NCI-H1092 (cell line): ENCODE measurements at regions not wholly inside any gene's neighbourhood (a gene's known extent, or its start where the extent isn't known, plus 50 kb on each side); places are given as distances from the start of the nearest gene placed in this dataset.

Source experiments
- DNase-seq: peaks from one replicate; lab custom pipeline; 2025; lab: John Stamatoyannopoulos, UW

DNA sequence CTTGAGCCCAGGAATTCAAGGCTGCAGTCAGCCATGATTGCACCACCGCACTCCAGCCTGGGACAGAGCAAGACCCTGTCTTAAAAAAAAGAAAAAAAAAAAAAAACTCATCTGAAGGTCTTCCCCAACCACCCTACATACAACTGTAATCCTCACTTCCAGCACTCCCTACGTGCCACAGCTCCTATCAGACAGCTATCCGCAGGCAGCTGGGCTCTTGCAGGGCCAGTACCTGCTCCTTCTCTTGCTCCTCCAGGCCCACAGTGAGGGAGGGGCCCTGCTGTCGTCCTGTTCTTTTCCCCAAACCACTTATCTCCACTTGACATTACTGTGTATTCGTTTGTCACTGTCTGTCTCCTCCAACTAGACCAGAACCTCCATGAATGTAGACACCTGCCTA, 156.1 kb upstream of the NECTIN1 start:
- DNase-seq: peak; percentile 30

DNA sequence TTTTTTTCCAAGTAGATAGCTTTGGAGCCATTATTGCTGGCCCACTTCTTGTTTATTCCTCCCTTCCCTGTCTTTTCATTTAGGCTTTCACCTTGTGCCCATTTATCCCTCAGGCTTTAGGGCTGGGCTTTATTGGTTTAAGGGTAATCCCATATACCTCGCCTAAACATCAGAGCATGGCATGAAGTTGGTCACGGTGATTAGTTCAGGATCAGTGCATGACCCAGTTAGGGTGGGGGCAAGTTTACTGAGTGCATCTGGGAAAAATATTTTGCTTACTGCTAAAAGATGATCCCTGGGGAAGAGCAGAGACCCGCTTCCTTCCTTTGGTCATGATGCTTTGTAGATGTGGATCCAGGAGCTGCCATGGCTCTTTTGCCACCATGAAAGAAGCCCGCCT, 153.3 kb upstream of the NECTIN1 start:
- no peak for DNase-seq

DNA sequence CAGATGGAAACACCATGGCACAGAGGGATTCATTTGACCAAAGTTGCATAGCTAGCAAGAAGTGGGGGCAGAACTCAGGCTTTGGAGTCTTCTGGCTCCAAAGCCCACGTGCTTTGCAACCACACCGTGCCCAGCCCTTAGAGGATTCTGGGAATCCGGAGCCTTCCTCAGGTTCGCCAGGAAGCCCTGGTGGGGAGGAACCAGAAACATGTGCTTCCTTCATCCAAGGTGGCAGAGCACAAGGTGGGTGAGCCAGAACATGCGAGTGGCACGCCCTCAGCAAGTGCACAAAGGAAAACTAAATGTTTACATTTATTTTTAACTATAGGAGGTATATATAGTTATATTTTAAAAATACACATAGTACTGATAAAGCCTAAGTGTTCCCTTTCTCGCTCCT, 151.9 kb upstream of the NECTIN1 start:
- no peak for DNase-seq

DNA sequence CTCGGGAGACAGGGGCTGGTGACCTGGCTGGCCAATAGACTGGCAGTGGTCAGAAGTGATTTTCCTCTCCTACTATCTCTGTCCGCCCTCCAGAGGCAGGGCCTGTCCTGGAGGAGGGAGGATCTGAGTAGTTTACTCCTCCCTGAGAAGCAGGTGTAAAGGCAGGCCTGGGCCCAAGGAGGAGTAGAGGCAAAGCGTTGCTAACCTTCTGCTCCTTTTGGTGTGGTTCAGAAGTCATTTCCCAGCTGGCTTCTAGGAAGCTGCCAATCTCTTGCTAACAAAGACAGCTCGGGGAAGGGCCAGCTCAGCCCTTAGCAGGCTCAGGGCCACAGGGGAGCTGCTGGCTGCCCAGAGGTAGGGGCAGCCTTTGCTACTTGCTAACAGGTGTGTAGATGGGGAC, 151.1 kb upstream of the NECTIN1 start:
- DNase-seq: no peak

DNA sequence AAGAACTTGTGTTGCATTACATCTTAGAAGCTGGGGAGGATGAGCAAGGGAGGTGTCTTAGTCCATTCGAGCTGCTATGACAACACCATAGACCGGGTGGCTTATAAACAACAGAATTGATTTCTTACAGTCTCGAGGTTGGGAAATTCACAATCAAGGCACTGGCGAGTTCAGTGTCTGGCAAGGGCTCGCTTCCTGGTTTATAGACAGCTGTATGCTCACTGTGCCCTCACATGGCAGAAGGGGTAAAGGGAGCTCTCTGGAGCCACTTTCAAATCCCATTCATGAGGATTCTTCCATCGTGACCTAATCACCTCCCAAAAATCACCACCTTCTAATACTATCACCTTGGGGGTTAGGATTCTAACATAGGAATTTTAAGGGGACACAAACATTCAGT, 150.0 kb upstream of the NECTIN1 start:
- DNase-seq: no peak

DNA sequence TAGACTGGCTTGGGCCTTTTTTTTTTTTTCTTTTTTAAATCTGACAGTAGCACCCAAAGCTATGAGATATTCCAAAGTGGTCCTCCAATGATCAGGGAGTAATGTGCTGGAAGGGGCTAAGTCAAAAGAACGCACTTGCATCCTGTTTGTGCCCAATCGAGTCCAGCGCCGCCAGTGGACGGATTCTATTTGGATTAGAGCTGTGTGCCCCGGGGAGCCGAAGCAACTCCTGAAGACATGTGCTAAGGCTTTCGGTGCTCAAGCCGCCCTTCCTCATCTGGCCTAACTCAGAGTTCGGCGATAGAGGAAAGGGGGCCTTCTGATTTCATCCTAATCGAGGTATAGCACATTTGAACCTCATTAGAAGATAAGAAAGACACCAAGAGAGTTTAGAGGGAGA, 147.8 kb upstream of the NECTIN1 start:
- no peak for DNase-seq

DNA sequence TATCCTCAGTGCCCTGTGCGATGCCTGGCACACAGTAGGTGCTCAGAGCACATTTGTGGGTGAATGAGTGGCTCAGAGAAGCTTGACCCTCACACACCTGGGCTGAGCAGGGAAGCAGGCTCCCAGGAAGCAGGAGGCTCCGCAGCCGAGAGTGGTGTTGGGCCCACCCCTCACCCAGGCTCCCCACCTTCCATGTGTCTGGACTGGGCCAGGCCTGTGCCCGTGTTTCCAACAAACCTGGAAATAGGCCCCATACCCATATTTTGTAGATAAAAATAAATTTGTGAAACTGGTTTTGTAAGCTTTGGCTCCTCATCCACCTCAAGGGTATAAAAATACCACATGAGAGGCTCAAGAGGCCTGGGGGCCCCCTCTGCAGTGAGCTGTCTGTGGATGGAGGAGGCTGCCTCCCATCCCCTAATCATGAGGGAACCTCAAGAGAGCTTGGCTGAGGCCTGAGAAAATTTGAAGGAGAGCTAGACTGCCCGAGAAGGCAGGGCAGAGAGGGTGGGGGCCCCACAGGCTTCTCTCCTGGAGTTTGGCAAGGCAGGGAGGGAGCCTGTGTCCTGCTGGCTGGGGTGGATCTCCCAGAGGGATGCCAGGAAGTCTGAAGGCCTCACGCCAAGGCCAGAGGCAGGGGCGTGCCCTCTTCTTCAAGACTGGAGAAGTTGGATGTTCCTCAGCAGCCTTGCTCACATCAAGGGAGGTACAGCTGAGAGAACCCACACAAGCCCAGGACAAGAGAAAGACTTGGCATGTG, 147.0 kb upstream of the NECTIN1 start:
- DNase-seq: no peak

DNA sequence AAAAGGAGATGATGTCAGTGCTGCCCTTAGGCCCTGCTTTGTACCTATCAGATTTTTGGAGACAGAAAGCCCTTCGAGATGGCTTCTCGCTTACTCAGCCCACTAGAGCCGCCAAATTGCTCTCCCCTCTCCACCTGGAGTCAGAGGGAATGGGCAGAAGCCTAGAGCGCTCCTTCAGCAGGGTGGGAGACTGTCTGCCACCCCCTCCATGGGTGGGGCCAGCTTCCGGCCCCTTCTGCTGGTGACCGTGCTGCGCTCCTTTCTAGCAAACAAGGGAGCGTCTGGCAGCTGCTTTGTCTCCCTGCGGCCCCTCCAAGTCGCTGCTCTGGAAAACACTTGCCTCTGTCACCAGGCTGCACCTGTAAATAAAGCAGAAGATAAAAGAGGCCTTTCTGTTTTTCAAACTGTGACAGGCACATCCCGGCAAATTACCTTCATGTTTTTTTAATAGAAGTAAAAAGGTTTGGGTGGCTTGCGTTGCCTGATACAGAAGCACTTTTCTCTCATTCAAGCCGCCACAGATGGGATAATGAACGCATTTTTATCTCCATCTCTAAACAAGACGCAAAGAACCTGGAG, 145.7 kb upstream of the NECTIN1 start:
- DNase-seq: peak; percentile 13

DNA sequence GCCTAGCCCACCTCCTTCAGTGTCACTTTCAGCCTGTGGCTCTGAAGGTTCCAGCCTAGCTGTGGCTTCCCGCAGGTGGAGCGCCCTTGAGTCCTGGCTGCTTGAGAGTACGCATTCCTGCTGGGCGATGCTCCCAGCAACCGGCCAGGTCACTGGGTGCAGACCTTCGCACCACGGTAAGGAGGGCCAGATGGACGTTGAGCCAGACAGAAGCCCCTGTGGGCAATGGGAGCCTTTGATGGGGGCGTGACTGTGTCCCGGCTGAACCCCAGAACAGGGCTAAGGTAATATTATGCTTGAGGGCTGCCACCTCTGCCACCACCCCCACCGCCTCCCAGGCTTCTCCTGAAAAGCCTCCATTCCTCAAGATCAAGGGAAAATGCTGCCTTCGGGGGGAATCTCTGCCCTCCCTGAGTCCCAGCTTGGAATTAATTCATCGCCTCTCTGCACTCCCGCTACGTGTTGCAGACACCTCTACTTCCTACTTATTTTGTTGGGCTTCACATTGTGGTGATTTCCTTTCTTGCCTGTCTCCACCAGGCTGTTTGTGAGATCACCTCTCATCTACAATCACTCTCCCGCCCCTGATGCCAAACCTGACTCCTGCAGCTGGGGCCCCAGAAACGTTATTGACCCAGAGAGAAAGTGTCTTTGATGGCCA, 144.9 kb upstream of the NECTIN1 start:
- no peak for DNase-seq

DNA sequence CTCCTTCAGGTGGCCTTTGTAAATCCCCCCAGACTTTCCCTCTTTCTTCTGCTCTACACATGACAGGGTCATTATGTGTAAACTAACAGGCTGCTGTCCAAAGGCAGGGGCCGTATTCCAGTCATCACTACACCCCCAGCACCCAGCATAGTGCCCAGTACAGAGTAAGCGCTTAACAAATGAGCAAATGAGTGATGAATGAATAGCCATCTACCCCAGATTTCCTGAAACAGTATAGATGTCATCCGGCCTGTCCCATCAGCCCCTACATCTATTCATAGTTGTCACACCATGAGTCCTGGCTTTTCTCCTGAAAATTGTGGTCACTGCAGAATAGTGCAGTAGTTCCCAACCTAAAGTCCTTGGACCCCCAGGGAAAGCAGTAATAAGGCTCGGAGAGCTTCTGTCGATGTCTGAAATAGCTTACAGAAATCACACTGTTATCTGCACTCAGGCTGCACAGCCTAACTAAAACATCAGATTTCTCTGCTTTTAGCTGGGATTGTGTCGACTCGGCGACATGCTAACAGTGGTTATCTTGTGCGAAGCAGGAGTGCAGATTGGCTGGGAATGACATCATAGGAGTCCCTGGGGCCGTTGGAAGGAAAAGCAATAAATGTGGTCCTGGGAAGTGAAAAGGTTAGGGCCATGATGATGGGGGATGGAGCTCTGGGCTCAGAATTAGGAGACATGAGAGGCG, 143.8 kb upstream of the NECTIN1 start:
- no peak for DNase-seq

DNA sequence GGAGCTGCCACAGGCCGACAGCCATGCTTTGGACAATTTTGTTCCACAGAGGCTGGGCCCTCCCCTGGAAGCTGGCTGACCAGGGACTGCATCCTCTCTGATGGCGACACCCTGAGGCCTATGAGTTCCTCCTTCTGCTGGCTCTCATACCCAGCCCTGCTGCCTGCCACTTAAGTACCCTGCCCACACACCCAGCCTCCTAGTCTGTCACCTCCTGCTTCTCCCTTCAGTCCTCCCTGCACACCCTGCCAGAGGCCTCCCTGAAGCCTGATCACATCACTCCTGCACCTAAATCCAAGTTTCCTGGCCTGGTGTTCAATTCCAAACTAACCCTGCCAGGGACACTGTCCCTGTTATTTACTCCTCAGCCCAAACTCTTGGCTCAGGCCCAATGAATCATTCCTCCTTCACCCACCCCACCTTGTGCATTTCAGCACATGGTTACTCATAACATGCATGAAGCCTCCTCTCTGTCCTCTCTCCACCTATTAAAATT, 136.7 kb upstream of the NECTIN1 start:
- DNase-seq: no peak

DNA sequence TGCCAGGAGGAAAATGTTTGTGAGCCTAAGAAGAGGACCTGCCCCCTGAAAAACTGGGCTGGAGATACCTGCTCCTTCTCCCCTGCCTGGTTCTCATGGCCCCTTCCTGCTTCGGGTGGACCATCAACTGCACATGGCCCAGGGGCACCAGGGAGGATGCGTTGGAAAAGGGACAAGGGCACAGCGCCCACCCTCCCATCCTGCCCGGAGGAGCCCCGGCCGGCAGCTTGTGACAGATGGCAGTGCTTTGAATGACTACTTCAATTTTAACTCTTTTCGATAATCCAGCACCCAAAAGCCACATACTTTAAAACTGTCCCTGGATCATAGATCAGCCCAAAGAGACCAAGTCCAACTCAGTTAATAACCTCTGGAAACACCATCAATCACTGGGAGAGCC, 135.8 kb upstream of the NECTIN1 start:
- no peak for DNase-seq

DNA sequence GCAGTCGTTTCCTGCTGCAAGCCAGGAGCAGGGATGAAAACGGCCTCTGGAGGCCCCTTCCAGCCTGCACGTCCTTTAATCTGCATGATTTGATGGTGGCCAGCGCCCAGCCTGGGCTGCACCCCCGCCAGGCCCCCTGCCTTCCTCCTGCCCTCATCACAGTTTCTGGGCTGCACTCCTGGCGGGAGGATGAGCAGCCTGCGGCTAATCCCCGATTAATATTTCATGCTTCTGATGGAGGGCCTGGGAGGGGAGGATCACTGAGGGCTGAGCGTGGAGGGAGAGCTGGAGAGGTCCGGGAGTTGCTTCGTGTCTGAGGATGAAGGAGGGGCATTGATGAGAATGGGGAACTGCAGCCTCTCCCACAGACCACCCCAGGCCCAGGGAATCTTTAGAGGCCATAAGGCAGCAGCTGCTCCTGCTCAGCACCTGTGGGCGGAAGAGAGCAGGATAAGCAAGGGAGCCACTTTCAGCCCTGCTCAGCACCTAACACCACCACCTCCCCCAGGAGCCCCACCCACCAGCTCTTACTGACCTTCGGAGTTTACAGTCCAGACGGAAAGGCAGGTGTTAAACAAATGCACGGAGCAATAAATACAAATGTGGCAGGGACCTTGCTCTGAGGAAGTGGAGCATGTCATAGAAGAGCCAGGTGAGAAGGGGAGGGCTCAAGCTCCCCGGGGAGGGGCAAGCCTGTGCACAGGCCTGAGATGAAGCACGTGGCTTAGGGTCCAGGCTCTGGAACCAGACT, 135.0 kb upstream of the NECTIN1 start:
- DNase-seq: peak; percentile 15

DNA sequence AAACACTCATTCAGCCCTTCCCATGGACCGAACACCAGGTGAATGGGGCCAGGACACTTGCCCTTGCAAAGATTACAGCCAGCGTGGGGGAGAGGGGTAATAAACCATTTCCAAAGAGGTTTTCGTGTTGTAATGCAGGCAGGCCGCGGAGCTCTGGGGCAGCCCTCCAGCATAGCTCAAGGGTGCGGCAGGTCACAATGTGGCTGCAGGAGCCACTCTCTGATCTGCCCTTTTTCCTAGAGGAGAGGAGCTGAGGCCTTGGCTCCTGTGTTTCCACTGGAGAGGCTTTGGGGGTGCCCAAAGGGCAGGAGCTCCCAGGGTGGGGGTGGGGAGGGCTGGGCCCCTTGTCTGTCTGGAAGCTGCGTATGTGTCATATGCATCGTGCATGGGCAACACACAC, 134.2 kb upstream of the NECTIN1 start:
- no peak for DNase-seq

DNA sequence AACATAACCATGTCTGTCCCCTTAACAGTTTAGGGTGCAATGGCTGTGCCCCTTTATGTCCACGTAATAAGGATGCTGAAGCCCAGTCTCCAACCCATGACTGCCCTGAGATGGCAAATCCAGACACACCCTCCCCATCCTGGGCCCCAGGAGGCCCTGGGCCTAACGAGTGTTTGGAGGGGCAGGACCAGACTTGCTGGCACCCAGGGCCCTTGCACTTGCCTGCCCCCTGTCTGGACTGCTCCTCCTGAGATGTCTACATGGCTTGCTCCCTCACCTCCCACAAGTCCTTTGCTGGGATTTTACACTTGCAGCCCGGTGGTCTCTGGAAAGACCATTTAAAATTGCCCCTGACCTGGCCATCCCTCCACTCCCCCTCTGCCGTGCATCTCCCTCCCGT, 132.2 kb upstream of the NECTIN1 start:
- DNase-seq: no peak

DNA sequence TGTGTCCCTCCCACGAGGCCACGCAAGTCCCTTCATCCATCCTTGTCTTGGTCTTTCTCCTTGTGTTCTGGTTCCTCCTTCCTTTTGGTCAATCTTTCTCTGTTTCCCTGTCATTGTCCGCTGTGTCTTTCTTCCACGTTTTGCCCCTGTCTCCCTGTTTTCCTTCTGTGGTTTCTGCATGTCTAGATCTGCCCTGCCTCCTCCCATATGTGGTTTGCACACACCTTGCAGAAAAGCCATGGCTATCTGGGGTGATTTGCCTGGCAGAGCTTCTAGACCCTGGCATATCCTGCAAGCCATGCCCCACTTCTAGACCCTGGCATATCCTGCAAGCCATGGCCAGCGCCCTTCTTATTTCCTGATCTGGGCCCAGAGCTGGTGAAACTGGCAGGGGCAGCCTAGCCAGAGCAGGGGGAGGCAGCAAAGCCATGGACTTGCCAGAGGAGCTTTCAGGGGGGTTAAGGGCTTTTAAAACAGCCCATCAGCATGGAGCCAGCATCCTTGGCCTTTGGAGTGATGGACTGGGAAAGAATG, 131.6 kb upstream of the NECTIN1 start:
- no peak for DNase-seq

DNA sequence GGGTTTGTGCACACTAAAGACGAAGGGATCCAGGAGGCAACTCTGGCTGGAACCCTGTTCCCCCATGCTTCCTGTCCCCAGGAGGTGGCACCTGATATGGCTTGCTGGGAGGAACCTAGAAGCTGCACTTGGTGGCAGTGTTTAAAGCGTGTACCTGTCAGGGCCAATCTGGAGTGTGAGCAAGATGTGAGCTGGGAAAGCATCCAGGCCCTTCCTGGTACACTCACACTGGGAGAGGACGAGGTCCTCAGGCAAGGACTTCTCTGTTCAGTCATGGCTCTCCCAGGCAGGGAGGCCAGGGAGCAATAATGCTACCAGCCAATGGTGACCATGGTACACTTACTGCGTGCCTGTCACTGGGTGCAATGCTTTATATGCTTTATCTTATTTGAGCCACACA, 130.7 kb upstream of the NECTIN1 start:
- no peak for DNase-seq

DNA sequence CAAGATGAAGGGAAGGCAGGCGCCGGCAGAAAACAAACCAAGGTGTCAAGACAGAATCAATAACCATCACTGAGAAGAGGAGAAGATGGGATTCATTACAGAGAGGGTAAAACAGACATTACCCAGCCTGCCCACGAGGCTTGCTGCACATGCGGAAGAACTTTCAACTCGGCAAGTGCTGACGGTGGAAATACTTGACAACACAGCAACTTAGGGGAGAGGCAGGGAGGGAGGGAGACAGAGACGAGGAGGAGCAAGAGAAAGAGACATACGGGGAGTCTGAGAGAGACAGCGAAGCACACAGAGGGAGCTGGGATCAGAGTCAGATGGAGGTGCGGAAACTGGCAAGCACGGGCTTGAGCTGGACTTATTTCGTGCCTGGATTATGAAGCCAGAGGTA, 129.3 kb upstream of the NECTIN1 start:
- DNase-seq: no peak

DNA sequence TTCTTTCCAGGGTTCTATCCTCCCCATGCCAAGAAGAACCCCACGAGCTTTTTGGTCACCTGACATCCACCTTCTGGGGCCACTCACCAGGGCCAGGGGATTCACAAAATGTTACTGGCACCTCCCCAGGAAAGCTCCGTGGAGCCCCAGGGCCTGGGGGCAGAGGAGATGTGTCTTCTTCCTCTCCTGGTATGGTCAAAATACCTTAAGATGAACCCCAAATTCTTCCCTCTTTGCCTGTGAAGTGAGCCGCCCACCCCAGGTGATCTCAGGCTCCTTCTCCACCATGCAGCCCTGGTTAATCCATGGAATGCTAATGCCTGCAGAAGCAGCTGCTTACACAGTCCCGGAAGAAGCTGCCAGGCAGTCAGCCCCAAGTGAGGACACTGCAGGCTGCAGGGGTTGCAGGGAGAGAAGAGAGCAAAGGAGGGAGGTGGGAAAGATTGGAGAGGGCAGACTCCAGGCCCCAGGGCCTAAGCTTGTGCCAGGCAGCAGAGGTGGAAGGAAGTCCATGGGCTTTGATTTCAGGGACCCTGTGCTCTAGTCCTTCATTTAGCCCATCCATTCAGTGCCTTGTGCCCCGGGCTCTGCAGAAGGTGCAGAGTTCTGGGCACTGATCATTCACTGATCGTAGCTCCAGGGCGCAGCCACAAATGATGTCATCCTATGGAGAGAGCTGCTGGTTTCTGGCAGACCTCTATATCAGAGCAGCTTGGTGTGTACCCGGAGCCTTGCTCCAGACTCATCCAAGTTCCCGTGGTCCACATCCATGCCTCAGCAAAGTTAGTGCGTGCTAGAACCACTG, 127.9 kb upstream of the NECTIN1 start:
- no peak for DNase-seq

DNA sequence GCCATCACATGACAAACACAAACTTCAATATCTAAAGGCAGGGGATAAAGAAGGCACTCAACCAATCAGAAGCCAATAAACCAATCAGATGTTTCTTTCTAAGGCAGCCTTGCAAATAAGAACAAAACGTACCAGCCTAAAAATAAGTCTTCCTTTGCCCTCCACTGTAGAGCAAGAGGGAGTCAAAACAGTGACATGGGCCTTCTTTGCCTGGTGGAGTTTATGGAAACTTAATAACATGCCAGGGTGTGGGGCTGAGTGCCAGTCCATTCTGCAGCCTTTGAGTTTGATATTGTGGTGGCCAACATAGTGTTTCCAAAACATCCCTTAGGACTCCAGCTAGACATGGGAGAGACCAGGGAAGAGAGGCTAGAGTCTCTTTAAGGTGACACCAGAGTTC, 126.1 kb upstream of the NECTIN1 start:
- DNase-seq: no peak

DNA sequence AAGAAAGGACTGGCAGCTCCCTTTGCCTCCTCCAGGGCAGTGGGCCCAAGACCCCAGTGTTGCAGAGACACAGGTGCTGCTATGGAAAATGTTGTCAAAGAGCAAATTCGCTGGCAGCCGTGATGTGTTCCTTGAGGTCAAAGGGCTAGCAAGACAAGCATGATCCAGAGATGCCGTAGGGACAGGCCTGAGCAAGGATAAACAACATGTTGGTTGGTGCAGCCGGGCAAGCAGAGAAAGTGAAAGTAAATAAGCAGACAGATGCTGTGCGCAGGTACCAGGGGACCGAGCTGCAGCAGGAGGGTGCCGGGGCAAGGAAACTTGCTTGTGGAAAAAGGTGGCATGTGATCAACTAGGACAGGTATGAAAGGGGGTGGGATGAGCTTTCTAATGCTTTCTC, 125.5 kb upstream of the NECTIN1 start:
- no peak for DNase-seq
